ENCODE measurements at regions not wholly inside any gene's neighbourhood (a gene's known extent, or its start where the extent isn't known, plus 50 kb on each side); places are given as distances from the start of the nearest gene placed in this dataset.

- no peaks in the 10 kb centered on the region for H3K9me3 ChIP-seq
- no peak overlapping the region for H3K27ac ChIP-seq
- H3K4me3 ChIP-seq = no peak overlapping the region
- DNase-seq (no peak), ATAC-seq (no peak)
- H3K27me3 ChIP-seq (ENCODE audit: low read depth) = no peaks in the 10 kb centered on the region
- intact Hi-C loops (cut with DNase I) = no loop called here
- no peaks in the 10 kb centered on the region for H3K36me3 ChIP-seq
- no peaks in the 10 kb centered on the region for H3K4me1 ChIP-seq
- TF ChIP-seq CTCF (IDR thresholded peaks at IDR 0.05) = no peak
Observed at GRCh38 chr3:153269730-153270129, 107.7 kb downstream of the RAP2B start.

GRCh38 chr3:153273217-153273616 lies 111.2 kb downstream of the RAP2B start:
- intact Hi-C loops (cut with DNase I) = no loop called here
- no peaks in the 10 kb centered on the region for H3K27me3 ChIP-seq (ENCODE audit: low read depth)
- no peak overlapping the region for H3K27ac ChIP-seq
- H3K9me3 ChIP-seq = no peaks in the 10 kb centered on the region
- H3K4me1 ChIP-seq = no peaks in the 10 kb centered on the region
- ATAC-seq = no peak
- H3K36me3 ChIP-seq = no peaks in the 10 kb centered on the region
- DNase-seq = no peak
- TF ChIP-seq CTCF (IDR thresholded peaks at IDR 0.05) = no peak
- H3K4me3 ChIP-seq = no peak overlapping the region

GRCh38 chr3:153273767-153274435 lies 111.9 kb downstream of the RAP2B start:
- TF ChIP-seq CTCF (IDR thresholded peaks at IDR 0.05) = no peak
- Histone ChIP-seq H3K9me3 (no peaks in the 10 kb centered on the region), H3K4me3 (no peak overlapping the region), H3K36me3 (no peaks in the 10 kb centered on the region), H3K4me1 (no peaks in the 10 kb centered on the region), H3K27ac (no peak overlapping the region), H3K27me3 (ENCODE audit: low read depth) (no peaks in the 10 kb centered on the region)
- ATAC-seq (no peak), DNase-seq (no peak)
- intact Hi-C loops (cut with DNase I) = no loop called here

- Histone ChIP-seq H3K9me3 (no peaks in the 10 kb centered on the region), H3K4me1 (no peaks in the 10 kb centered on the region), H3K27me3 (ENCODE audit: low read depth) (no peaks in the 10 kb centered on the region), H3K27ac (no peak overlapping the region), H3K36me3 (no peaks in the 10 kb centered on the region), H3K4me3 (no peak overlapping the region)
- ATAC-seq (no peak), DNase-seq (no peak)
- intact Hi-C loops (cut with DNase I) = no loop called here
- TF ChIP-seq CTCF (IDR thresholded peaks at IDR 0.05) = no peak
Observed at GRCh38 chr3:153274561-153274960, 112.5 kb downstream of the RAP2B start.

GRCh38 chr3:153275514-153275913 lies 113.5 kb downstream of the RAP2B start:
- H3K36me3 ChIP-seq = no peaks in the 10 kb centered on the region
- intact Hi-C loops (cut with DNase I) = no loop called here
- H3K27ac ChIP-seq = no peak overlapping the region
- H3K27me3 ChIP-seq (ENCODE audit: low read depth) = no peaks in the 10 kb centered on the region
- ATAC-seq (no peak), DNase-seq (no peak)
- no peak for TF ChIP-seq CTCF (IDR thresholded peaks at IDR 0.05)
- H3K4me3 ChIP-seq = no peak overlapping the region
- H3K4me1 ChIP-seq = no peaks in the 10 kb centered on the region
- H3K9me3 ChIP-seq = no peaks in the 10 kb centered on the region
